Ecto neural progenitor cell (in vitro differentiated cells): ENCODE measurements at regions not wholly inside any gene's neighbourhood (a gene's known extent, or its start where the extent isn't known, plus 50 kb on each side); places are given as distances from the start of the nearest gene placed in this dataset.
"Not testable (repeated sequence)": the region's sequence is repeated elsewhere in the genome, so short reads cannot be mapped to it uniquely, and the experiment has no call there.

Source experiments
- DNase-seq: peaks from one replicate; pipeline ENCODE4 v3.0.0-alpha.2; 2018; ENCODE audit warnings: low spot score

GRCh38 chr18:39211461-39211860 is 1645.9 kb upstream of the CELF4 start:
- DNase-seq = no peak

- no peak for DNase-seq
Measured at GRCh38 chr18:39209173-39209572, 1643.6 kb upstream of the CELF4 start.

GRCh38 chr18:39208729-39209128 is 1643.1 kb upstream of the CELF4 start:
- DNase-seq = no peak

- no peak for DNase-seq
Measured at GRCh38 chr18:39208190-39208589, 1642.6 kb upstream of the CELF4 start.

- not testable (repeated sequence) for DNase-seq
Measured at GRCh38 chr18:39206398-39207103, 1641.0 kb upstream of the CELF4 start.

GRCh38 chr18:39205565-39206195 is 1640.1 kb upstream of the CELF4 start:
- no peak for DNase-seq

- no peak for DNase-seq
Measured at GRCh38 chr18:39200153-39200552, 1634.6 kb upstream of the CELF4 start.

- DNase-seq = no peak
Measured at GRCh38 chr18:39199231-39199855, 1633.7 kb upstream of the CELF4 start.

- no peak for DNase-seq
Measured at GRCh38 chr18:39198376-39198775, 1632.8 kb upstream of the CELF4 start.

- DNase-seq = no peak
Measured at GRCh38 chr18:39191931-39192330, 1626.3 kb upstream of the CELF4 start.

GRCh38 chr18:39191058-39191457 is 1625.5 kb upstream of the CELF4 start:
- DNase-seq = no peak

- DNase-seq = no peak
Measured at GRCh38 chr18:39190508-39190907, 1624.9 kb upstream of the CELF4 start.

GRCh38 chr18:39188278-39188677 is 1622.7 kb upstream of the CELF4 start:
- no peak for DNase-seq

GRCh38 chr18:39186008-39186407 is 1620.4 kb upstream of the CELF4 start:
- DNase-seq = no peak

- DNase-seq = no peak
Measured at GRCh38 chr18:39184176-39184575, 1618.6 kb upstream of the CELF4 start.

- no peak for DNase-seq
Measured at GRCh38 chr18:39178166-39178565, 1612.6 kb upstream of the CELF4 start.

- DNase-seq = no peak
Measured at GRCh38 chr18:39172695-39173421, 1607.3 kb upstream of the CELF4 start.

GRCh38 chr18:39168723-39169122 is 1603.1 kb upstream of the CELF4 start:
- DNase-seq = no peak

- no peak for DNase-seq
Measured at GRCh38 chr18:39167990-39168389, 1602.4 kb upstream of the CELF4 start.

GRCh38 chr18:39166776-39167175 is 1601.2 kb upstream of the CELF4 start:
- no peak for DNase-seq

GRCh38 chr18:39162013-39162827 is 1596.6 kb upstream of the CELF4 start:
- no peak for DNase-seq
